Ramos (cell line): ENCODE measurements at regions not wholly inside any gene's neighbourhood (a gene's known extent, or its start where the extent isn't known, plus 50 kb on each side); places are given as distances from the start of the nearest gene placed in this dataset.

ENCODE experiments used
- in situ Hi-C: fragments of 300-500 bp; cut with MboI; formaldehyde crosslinking; loops from one replicate; pipeline ENCODE4 v1.14.3; 2022; ENCODE audit warnings: low sequenced_read_pairs; ENCODE audit not compliant: unreplicated experiment

- in situ Hi-C loops: no loop called here
Measured at GRCh38 chr12:38998887-38999482, 93.6 kb upstream of the CPNE8 start.

DNA sequence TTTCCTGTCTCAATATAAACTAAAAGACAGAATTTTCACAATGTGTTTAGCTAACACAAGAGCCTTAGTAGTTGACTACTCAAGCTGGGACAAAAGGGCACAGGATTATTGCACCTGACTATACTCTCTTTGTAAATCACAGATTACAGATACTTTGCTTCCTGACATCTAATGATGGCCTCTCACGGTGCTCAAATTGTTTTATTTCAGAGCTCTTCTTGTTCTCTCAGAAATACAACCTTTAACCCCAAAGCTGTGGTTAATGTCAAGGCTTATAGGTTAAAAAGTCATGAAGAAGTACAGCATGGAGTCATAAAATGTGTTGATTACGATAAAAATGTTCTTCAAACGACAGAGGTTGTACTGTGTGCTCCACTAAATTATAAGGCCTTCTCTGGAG is 89.9 kb upstream of the CPNE8 start:
- in situ Hi-C loops: no loop called here

GRCh38 chr12:38985961-38986360 is 80.6 kb upstream of the CPNE8 start:
- in situ Hi-C loops: no loop called here

DNA sequence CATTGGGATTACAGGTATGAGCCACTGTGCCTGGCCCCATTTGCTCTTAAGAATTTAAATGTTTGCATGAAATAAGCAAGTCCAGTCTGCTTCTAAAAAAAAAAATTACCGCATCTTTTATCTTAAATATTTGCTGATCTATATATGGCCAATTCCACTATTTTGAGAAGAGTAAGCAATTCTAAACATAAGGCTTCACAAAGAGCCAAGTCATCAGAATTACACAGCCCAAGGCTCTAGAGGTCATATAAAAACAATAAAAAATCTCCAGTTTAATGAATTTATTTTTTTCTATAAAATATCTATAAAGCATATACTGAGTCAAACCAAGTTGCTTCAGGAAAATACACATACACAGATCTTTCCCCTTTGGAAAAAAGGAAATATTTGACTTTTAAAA is 79.0 kb upstream of the CPNE8 start:
- in situ Hi-C loops: no loop called here

DNA sequence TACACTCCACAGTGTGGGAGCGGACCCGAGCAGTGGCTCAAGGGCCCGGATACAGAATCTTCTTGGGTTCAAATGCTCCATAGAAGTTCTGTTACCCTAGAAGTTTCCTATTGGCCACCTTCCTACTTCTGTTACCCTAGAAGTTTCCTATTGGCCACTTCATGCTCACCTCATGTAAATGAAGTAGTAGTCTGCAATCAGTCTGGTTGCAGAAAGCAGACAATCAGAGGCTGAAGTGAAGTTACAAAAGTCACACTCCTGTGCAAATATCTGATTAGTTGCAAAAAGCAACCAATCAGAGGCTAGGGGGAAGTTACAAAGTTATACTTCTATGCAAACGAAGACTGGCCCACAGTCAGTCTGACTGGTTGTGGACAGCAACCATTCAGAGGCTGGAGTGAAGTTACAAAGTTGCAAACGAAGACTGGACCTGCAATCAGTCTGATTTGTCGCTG is 77.8 kb upstream of the CPNE8 start:
- in situ Hi-C loops: no loop called here

- in situ Hi-C loops: no loop called here
Measured at GRCh38 chr12:38977132-38977531, 71.7 kb upstream of the CPNE8 start.

DNA sequence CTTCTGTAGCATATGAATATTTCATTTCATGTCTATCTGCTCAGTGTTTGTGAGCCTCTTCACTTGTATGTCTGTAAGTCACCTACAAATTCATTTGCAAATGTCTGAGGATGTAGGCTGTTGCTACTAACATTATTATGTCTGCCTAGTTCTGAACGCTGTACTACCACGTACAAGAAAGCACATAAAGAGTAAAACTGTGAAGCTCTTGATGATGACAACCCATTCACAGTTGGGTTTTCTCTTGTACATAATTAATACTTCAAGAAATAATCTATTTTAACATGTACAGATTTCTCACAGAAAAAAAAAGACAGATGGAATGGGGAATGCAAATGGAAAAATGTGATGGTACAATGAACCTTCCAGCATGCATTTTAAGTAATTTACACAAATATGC is 64.3 kb upstream of the CPNE8 start:
- in situ Hi-C loops: no loop called here

GRCh38 chr12:38961683-38962082 is 56.3 kb upstream of the CPNE8 start:
- in situ Hi-C loops: no loop called here

DNA sequence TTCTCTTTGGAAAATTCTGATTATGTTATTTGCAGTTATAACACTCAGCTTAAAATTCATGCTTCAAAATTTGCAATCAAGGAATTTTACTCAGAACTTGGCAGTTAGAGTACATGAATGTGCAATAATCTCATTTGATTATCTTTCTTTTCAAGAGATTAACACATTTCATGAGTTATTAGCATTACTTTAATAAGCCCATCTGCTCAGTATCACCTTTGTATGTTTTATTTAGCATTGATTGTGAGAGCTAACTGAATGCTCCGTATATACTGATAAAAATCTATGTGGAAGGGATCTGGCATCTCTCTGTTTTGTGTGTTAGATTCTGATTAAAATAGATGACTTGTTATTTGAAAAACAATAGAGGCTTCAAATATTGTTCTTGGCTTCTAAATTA is 55.6 kb upstream of the CPNE8 start:
- in situ Hi-C loops: no loop called here

- in situ Hi-C loops: no loop called here
Measured at GRCh38 chr12:38956337-38956736, 50.9 kb upstream of the CPNE8 start.
